ENCODE measurements at regions not wholly inside any gene's neighbourhood (a gene's known extent, or its start where the extent isn't known, plus 50 kb on each side); places are given as distances from the start of the nearest gene placed in this dataset.
"Not testable (repeated sequence)": the region's sequence is repeated elsewhere in the genome, so short reads cannot be mapped to it uniquely, and the experiment has no call there.

- no peak for DNase-seq (ENCODE audit: insufficient read length, low spot score)
- FAIRE-seq: no peak
These were observed 526.3 kb downstream of the GABRG2 start for GRCh38 chr5:162593881-162594280.

DNA sequence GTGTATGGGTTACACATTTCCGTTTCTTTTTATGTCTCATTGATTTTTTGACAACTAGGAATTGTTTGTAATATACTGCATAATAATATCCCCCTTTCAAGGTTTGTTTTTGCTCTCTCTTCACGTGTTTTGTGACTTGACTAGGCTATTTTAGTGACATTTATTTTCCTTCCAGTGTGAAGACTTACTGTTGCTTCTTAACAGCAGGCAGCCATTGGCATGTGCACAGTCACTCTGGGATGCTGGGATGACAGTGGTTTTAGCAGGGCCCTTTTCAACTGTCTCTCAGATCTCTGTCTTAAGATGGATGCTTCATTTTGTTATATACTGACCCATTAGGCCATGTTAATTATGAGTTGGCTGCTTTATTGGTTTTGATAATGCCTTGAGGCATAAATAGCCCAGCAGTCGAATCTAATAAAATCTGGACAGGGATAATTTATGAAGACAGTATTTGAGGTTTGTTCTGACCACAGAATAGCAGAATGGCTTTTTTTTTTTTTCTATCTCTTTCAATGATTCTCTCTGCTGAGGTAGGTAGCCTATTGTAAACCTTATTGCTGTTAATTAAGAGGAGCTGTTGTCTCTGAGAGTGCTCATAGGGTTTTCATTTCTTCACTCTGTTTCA is 536.0 kb downstream of the GABRG2 start:
- FAIRE-seq: no peak
- no peak for DNase-seq (ENCODE audit: insufficient read length, low spot score)

GRCh38 chr5:162607879-162608278 is 540.3 kb downstream of the GABRG2 start:
- FAIRE-seq (no peak), DNase-seq (ENCODE audit: insufficient read length, low spot score) (no peak)

DNA sequence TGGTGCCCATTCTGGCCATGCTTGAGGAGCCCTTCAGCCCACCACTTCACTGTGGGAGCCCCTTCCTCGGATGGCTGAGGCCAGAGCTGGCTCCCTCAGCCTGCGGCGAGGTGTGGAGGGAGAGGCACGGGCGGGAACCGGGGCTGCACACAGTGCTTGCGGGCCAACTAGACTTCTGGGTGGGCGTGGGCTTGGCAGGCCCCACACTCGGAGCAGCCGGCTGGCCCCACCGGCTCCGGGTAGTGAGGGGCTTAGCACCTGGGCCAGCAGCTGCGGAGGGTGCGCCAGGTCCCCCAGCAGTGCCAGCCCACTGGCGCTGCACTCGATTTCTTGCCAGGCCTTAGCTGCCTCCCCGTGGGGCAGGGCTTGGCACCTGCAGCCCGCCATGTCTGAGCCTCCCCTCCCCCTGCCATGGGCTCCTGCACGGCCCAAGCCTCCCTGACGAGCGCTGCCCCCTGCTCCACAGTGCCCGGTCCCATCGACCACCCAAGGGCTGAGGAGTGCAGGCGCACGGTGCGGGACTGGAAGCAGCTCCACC is 554.2 kb downstream of the GABRG2 start:
- not testable (repeated sequence) for DNase-seq (ENCODE audit: insufficient read length, low spot score); FAIRE-seq

GRCh38 chr5:162624110-162624509 is 556.5 kb downstream of the GABRG2 start:
- FAIRE-seq (no peak), DNase-seq (ENCODE audit: insufficient read length, low spot score) (no peak)

GRCh38 chr5:162637481-162637880 is 569.9 kb downstream of the GABRG2 start:
- no peak for DNase-seq (ENCODE audit: insufficient read length, low spot score)
- no peak for FAIRE-seq

DNA sequence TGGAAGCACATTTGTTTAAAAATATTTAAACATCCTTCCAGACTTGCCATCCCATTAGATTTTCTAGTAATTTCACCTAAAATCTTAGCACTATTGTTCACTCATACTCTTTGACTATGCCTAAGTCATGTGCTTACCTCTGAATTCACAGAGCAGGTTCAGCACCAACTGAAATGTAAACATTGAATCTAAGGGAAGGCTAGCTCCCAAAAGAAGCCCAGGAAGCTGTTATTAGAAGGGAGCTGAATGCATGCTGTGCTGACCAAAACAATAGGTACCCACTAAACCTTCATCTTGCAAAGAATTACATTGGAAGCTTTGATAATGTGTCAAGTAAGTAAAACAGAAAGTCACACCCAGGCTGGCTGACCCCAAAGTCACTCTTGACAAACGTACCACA is 571.3 kb downstream of the GABRG2 start:
- DNase-seq (ENCODE audit: insufficient read length, low spot score): no peak
- no peak for FAIRE-seq

DNA sequence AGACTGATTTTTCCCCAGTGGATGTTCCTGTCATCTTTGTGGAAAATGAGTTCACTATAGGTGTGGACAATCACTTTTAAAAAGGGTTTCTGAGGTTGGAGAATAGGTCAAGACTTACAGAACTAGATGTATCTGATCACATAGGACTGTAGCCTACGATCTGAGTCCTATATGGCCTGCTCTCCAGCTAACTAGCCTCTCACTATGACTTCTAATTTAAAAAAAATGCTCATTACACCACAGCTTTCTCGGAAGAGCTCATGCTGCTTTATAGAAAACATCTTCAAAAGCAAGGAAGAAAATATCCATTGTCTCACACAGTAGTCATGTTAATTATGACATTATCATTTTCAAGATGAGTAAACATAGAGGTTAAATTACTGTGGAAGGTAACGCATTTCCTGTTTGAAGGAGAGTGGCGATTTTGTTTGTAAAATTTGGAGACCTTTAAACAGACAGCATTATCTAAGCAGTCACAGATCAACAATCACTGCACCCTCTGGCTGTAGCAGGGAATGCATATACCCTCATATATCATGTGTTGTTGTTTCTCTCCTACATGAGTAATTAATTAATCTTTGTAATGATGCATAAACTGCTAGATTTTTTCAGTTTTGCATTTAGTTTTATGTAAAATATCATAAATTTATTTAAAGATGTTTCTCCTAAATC is 573.7 kb downstream of the GABRG2 start:
- DNase-seq (ENCODE audit: insufficient read length, low spot score) (no peak), FAIRE-seq (no peak)

DNA sequence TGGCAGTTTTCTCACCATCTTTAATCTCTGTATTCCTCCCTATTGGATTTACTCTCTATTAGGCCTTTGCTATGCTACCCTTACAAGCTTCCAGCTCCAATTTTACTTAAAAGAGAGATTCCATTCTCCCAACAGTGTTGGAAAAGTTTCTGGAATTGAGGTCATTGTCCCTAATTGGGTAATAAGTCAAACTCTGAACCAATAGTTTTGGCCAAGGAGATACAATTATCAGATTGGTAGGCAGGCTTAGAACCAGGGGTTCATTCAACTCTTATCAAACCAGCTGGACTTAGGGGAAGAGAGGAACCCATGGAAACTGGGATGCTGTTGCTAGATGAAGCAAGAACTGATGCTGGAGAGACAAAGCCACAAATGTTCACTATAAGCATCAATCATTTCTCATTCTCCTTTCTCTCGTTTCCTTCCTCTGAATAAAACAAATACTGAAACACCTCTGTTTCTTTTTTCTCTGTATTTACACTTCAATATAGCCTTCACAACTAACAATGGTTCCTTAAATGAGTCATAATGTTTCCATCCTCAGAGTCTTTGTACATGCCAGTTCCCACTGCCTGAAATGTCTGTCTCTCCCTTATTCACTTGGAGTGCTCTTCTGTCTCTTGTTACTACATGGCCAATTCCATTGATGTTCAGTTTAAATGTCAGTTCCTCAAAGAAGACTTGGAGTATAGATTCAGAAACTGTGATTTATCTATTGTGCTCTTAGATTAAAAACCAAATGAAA is 587.3 kb downstream of the GABRG2 start:
- DNase-seq (ENCODE audit: insufficient read length, low spot score) (no peak), FAIRE-seq (no peak)

DNA sequence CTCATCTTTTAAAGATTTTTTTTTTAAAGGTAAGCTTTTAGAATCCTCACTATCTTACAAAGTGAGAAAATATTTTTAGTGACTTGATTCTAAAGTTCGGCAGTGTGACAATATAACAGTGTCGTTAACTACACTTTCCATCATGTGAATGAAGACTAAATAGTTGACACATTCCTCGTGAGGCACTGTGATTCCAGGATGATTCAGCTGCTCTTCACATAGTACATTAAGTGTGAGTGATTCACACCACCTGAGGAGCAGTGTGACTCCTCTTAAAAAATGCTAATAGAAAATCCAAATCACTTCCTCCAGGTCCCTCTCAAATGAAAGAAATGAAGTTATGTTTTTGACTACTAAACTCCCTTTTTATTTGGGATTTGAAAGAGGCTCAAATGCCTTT is 589.5 kb downstream of the GABRG2 start:
- DNase-seq (ENCODE audit: insufficient read length, low spot score): no peak
- no peak for FAIRE-seq

- DNase-seq (ENCODE audit: insufficient read length, low spot score) (no peak), FAIRE-seq (no peak)
These were observed 597.3 kb downstream of the GABRG2 start for GRCh38 chr5:162664846-162665245.

DNA sequence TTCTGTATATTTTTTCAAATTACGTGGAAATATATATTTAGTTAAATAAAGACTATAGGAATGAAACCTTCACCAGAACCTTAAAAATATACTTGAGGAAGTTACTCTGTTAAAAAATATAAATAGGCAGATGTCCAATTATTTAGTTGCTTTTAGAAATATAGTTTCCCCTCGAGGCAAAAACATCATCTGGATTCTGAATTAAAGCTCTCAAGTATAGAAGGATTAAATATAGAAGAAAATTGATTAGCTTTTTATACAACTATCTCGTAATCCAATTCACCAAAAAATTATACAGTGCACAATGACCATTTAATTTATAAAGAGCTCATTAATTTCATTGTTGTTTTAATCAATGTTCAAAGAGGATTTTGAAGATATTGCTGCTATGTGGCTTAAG is 601.4 kb downstream of the GABRG2 start:
- DNase-seq (ENCODE audit: insufficient read length, low spot score) (no peak), FAIRE-seq (no peak)

DNA sequence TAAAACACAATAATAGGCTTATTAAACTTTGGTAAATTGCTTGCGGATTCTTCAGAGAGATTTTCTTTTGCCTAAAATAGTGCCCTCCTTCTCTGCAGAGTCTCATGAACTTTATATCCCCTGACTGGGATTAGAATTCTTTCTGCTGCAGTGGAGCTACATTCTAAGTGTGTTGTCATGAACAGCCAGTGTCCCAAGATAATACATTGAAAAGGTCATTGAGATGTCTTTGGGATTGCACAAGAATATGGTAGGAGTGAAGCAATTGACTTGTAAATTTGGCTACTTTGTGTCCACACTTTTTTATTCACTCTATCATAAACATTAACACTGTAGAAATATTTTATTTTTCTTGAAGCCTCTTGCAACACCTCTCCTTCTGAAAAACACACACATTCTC is 604.5 kb downstream of the GABRG2 start:
- DNase-seq (ENCODE audit: insufficient read length, low spot score): no peak
- no peak for FAIRE-seq

- FAIRE-seq (no peak), DNase-seq (ENCODE audit: insufficient read length, low spot score) (no peak)
These were observed 615.7 kb downstream of the GABRG2 start for GRCh38 chr5:162683284-162683683.

DNA sequence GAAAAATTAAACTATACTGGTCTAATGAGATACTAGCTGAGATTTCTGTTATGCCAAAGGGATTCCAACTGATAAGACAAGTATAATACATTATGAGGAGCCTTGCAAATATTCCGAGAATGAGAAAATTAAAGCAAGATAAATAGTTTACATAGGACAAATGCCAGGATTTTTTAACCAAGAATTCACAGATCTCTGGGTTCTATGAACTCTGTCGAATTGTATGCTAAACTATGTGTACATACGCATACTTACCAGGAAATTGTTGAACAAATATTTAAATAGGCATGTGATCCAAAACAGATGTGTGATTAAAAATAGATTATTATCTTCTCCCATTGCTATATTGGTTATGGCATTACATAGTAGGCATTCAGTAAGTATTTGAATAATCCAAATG is 616.6 kb downstream of the GABRG2 start:
- no peak for DNase-seq (ENCODE audit: insufficient read length, low spot score)
- no peak for FAIRE-seq

DNA sequence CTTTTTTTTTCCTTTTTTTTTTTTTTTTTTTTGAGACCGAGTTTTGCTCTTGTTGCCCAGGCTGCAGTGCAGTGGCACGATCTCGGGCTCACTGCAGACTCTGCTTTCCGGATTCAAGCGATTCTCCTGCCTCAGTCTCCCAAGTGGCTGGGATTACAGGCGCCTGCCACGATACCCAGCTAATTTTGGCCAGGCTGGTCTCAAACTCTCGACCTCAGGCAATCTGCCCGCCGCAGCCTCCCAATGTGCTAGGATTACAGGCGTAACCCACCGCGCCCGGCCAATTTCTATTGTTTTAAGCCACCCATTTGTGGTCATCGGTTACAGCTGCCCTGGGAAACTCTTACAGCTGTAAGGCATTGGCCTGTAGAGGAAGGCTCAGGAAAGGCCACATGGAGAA is 617.7 kb downstream of the GABRG2 start:
- no peak for FAIRE-seq
- no peak for DNase-seq (ENCODE audit: insufficient read length, low spot score)

DNA sequence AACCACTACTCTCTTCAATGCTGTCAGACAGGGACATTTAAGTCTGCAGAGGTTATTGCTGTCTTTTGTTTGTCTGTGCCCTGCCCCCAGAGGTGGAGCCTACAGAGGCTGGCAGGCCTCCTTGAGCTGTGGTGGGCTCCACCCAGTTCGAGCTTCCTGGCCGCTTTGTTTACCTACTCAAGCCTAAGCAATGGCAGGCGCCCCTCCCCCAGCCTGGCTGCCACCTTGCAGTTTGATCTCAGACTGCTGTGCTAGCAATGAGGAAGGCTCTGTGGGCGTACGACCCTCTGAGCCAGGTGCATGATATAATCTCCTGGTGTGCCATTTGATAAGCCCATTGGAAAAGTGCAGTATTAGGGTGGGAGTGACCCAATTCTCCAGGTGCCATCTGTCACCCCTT is 628.7 kb downstream of the GABRG2 start:
- FAIRE-seq; DNase-seq (ENCODE audit: insufficient read length, low spot score): not testable (repeated sequence)

GRCh38 chr5:162699361-162699760 is 631.8 kb downstream of the GABRG2 start:
- FAIRE-seq (no peak), DNase-seq (ENCODE audit: insufficient read length, low spot score) (no peak)

GRCh38 chr5:162703914-162704313 is 636.3 kb downstream of the GABRG2 start:
- FAIRE-seq (no peak), DNase-seq (ENCODE audit: insufficient read length, low spot score) (no peak)

- FAIRE-seq (no peak), DNase-seq (ENCODE audit: insufficient read length, low spot score) (no peak)
These were observed 643.7 kb downstream of the GABRG2 start for GRCh38 chr5:162711244-162711643.

- no peak for DNase-seq (ENCODE audit: insufficient read length, low spot score)
- no peak for FAIRE-seq
These were observed 652.1 kb downstream of the GABRG2 start for GRCh38 chr5:162719720-162720119.

DNA sequence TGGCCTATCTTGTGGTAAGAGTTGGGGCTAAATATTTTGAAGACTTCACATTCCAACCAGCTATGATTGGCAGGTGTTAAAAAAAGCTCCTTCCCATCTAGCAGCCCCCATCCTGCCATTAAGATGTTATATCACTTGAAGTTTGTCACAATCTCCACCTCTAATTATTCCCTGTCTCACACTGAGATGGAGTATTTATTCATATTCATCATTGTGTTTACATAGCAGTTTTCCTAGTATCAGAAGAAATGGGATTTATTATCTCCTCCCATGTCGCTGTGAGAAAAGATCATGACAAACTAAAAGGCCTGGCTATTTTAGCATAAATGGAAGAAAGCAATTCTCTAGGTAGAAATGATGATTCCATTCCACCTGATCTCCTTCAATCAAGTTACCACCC is 653.6 kb downstream of the GABRG2 start:
- no peak for DNase-seq (ENCODE audit: insufficient read length, low spot score)
- FAIRE-seq: no peak

Measured in HTR-8/SVneo (cell line).